SK-N-MC (cell line): ENCODE measurements at regions not wholly inside any gene's neighbourhood (a gene's known extent, or its start where the extent isn't known, plus 50 kb on each side); places are given as distances from the start of the nearest gene placed in this dataset.
"Not testable (repeated sequence)": the region's sequence is repeated elsewhere in the genome, so short reads cannot be mapped to it uniquely, and the experiment has no call there.

Experiments used
- DNase-seq: peaks from one replicate; pipeline ENCODE4 v3.0.0-alpha.2; 2011; ENCODE audit warnings: low read depth, low spot score
- H3K27ac ChIP-seq: fragments of 200-600 bp; sonication (generic); 2 replicates; pipeline ENCODE4 v1.5.1; 2016; ENCODE audit warnings: mixed run types
- H3K36me3 ChIP-seq: fragments of 200-600 bp; sonication (generic); 2 replicates; pipeline ENCODE4 v1.6.1; 2017; ENCODE audit warnings: antibody characterized with exemption, low read length, mixed read lengths; ENCODE audit not compliant: insufficient read depth
- H3K4me3 ChIP-seq: fragments of 200-600 bp; sonication (generic); 2 replicates; pipeline ENCODE4 v1.5.1; 2016
- H3K9ac ChIP-seq: fragments of 200-600 bp; sonication (generic); 2 replicates; pipeline ENCODE4 v1.8.0; 2017; ENCODE audit warnings: mixed run types, mixed read lengths; ENCODE audit not compliant: insufficient read length
- H3K9me3 ChIP-seq: fragments of 200-600 bp; sonication (generic); 2 replicates; pipeline ENCODE4 v1.6.1; 2017; ENCODE audit warnings: low read depth, mild to moderate bottlenecking, antibody characterized with exemption, low read length, moderate library complexity, mixed read lengths
- EZH2 ChIP-seq: fragments of 200-600 bp; sonication (generic); IDR thresholded peaks from one replicate; pipeline ENCODE4 v1.6.1; 2017; ENCODE audit warnings: antibody characterized with exemption
- FOXP2 ChIP-seq: optimal IDR thresholded peaks from 2 replicates; pipeline ENCODE3; 2011; ENCODE audit warnings: mild to moderate bottlenecking, moderate library complexity; ENCODE audit not compliant: insufficient read depth; ENCODE audit errors: extremely low read length, control extremely low read depth
- POLR2AphosphoS5 ChIP-seq: IDR thresholded peaks from 2 replicates; pipeline ENCODE4 v1.6.1; 2012; ENCODE audit warnings: mild to moderate bottlenecking, low read depth, low read length, borderline replicate concordance

DNA sequence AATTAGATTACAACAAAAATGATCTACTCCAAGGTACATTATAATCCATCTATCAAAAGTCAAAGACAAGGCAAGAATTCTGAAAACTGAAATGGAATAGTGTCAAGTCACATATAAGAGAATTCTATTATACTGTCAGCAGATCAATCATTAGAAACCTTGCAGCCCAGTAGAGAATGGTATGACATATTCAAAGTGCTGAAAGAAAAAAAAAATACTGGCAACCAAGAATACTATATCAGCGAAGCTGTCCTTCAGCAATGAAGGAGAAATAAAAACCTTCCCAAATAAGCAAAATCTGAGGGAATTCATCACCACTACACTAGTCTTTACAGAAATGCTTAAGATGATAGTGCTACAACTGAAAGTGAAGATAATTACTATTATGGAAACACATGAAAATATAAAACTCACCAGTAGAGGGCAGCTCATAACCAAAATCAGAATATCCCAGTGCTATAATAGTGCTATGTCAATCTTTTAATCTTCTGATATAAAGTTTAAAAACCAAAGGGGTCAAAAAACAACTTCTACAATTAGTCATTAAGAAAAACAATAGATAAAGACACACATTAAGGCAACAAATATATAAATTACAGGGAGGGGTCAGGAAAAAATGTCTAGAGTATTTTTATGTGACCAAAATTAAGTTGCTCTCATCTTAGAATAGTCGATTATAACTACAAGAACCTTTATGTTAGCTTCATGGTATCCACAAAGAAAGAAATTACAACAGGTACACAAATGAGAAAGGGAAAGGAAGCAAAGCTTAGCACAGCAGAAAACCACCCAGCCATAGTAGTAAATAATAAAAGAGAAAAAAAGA lies 190.7 kb upstream of the CNTN6 start:
- no peak for DNase-seq

DNA sequence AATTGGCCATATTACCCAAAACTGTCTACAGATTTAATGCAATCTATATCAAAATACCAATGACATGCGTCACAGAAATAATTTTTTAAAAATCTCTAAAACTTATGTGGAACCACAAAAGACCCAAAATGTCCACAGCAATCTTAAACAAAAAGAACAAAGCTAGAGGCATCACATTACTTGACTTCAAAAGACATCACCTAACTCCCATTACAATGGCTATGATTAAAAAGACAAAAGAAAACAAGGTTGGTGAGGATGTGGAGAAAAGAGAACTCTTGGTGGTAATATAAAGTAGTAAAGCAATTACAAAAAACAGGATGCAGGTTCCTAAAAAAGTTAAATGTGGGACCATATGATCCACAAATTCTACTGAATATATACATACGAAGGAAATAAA lies 187.6 kb upstream of the CNTN6 start:
- Histone ChIP-seq H3K9ac (no peak overlapping the region), H3K4me3 (no peak overlapping the region), H3K36me3 (no peaks in the 10 kb centered on the region), H3K9me3 (no peaks in the 10 kb centered on the region), H3K27ac (no peak overlapping the region)
- TF ChIP-seq POLR2AphosphoS5 (no peak), FOXP2 (no peak), EZH2 (no peak)
- DNase-seq = no peak

More for the DNA sequence above, 190.7 kb upstream of the CNTN6 start:
- Histone ChIP-seq H3K9ac (no peak overlapping the region), H3K27ac (no peak overlapping the region), H3K4me3 (no peak overlapping the region), H3K9me3 (no peaks in the 10 kb centered on the region), H3K36me3 (no peaks in the 10 kb centered on the region)
- TF ChIP-seq POLR2AphosphoS5 (no peak), FOXP2 (no peak), EZH2 (no peak)

GRCh38 chr3:906739-907138 lies 186.1 kb upstream of the CNTN6 start:
- H3K27ac ChIP-seq = no peak overlapping the region
- H3K36me3 ChIP-seq = no peaks in the 10 kb centered on the region
- TF ChIP-seq FOXP2 (no peak), POLR2AphosphoS5 (no peak), EZH2 (no peak)
- no peak overlapping the region for H3K4me3 ChIP-seq
- H3K9ac ChIP-seq = no peak overlapping the region
- no peaks in the 10 kb centered on the region for H3K9me3 ChIP-seq
- DNase-seq = no peak

GRCh38 chr3:908839-909238 lies 184.0 kb upstream of the CNTN6 start:
- no peak for TF ChIP-seq EZH2
- TF ChIP-seq POLR2AphosphoS5 = no peak
- TF ChIP-seq FOXP2 = no peak
- Histone ChIP-seq H3K36me3 (no peaks in the 10 kb centered on the region), H3K27ac (no peak overlapping the region), H3K9ac (no peak overlapping the region), H3K9me3 (no peaks in the 10 kb centered on the region), H3K4me3 (no peak overlapping the region)
- DNase-seq = no peak

DNA sequence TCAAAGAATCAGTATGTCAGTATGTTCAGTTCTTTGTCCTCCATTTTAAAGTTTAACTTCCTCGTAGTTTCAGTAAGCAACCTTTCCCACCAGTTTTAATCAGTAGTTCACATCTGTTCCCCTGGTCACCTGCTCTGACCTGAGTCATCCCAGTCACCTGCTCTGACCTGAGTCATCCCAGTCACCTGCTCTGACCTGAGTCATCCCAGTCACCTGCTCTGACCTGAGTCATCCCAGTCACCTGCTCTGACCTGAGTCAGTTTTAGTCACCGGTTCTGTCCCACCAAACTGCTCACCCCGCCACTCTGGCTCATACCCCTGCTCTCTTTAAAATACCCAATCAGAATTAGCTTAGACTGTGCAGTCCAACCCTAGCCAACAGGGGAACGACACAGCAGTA lies 180.1 kb upstream of the CNTN6 start:
- not testable (repeated sequence) for DNase-seq, H3K4me3 ChIP-seq

DNA sequence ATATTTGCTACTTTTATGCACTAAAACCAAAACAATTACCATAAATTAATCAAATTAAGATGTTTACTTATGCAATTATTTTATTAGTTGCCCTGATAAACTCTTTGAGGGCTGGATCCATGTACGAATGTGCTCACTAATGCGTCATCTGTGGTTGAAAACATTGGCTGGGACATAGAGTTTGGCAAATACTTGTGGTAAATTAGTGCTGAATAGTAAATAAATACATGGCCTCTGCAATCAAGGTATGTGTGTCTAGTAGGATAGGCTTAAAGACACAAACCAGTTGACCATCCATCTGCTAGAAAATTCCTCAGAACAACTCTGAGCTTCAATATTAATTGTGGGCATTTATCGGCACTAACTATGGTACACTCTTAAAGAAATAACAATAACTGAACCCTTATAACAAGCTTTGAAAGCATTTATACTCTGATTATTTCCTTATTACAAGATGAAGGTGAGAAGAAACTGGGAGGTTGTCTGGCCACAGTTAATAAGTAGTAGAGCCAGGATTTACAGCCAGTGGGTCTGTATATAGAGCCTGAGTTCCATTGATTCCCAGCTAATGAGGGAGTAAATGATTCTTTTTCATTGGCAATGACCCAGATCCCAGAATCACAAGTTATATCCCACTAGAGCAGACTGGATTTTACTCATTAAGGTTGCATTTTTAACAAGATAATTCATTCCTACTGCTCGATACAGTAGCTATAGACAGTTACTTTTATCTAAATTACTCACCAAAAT lies 169.5 kb upstream of the CNTN6 start:
- DNase-seq = no peak
- H3K9me3 ChIP-seq = no peaks in the 10 kb centered on the region
- H3K9ac ChIP-seq = no peak overlapping the region
- H3K36me3 ChIP-seq = no peaks in the 10 kb centered on the region
- H3K27ac ChIP-seq = no peak overlapping the region
- no peak for TF ChIP-seq EZH2
- TF ChIP-seq POLR2AphosphoS5 = no peak
- no peak for TF ChIP-seq FOXP2
- no peak overlapping the region for H3K4me3 ChIP-seq

More for the DNA sequence above, 180.1 kb upstream of the CNTN6 start:
- H3K9me3 ChIP-seq, H3K36me3 ChIP-seq, H3K27ac ChIP-seq, H3K9ac ChIP-seq: not testable (repeated sequence)

- Histone ChIP-seq H3K9ac (no peak overlapping the region), H3K4me3 (no peak overlapping the region), H3K9me3 (no peaks in the 10 kb centered on the region), H3K36me3 (no peaks in the 10 kb centered on the region), H3K27ac (no peak overlapping the region)
- no peak for DNase-seq
- TF ChIP-seq EZH2 (no peak), POLR2AphosphoS5 (no peak), FOXP2 (no peak)
These were observed 162.0 kb upstream of the CNTN6 start for GRCh38 chr3:930866-931265.

- DNase-seq = no peak
- no peak overlapping the region for H3K4me3 ChIP-seq
- no peak overlapping the region for H3K9ac ChIP-seq
These were observed 159.5 kb upstream of the CNTN6 start for GRCh38 chr3:933326-933725.

More at GRCh38 chr3:933326-933725, 159.5 kb upstream of the CNTN6 start:
- no peak for TF ChIP-seq EZH2
- no peak for TF ChIP-seq FOXP2
- TF ChIP-seq POLR2AphosphoS5 = no peak
- Histone ChIP-seq H3K36me3 (no peaks in the 10 kb centered on the region), H3K27ac (no peak overlapping the region), H3K9me3 (no peaks in the 10 kb centered on the region)
